HG02571 (cell line): ENCODE measurements at regions not wholly inside any gene's neighbourhood (a gene's known extent, or its start where the extent isn't known, plus 50 kb on each side); places are given as distances from the start of the nearest gene placed in this dataset.
"Not testable (repeated sequence)": the region's sequence is repeated elsewhere in the genome, so short reads cannot be mapped to it uniquely, and the experiment has no call there.

Experiments
- ATAC-seq: cut with Tn5 transposase; IDR thresholded peaks from one replicate; pipeline ENCODE4 v1.9.1; 2021; ENCODE audit warnings: mild to moderate bottlenecking, moderate library complexity; ENCODE audit not compliant: unreplicated experiment

DNA sequence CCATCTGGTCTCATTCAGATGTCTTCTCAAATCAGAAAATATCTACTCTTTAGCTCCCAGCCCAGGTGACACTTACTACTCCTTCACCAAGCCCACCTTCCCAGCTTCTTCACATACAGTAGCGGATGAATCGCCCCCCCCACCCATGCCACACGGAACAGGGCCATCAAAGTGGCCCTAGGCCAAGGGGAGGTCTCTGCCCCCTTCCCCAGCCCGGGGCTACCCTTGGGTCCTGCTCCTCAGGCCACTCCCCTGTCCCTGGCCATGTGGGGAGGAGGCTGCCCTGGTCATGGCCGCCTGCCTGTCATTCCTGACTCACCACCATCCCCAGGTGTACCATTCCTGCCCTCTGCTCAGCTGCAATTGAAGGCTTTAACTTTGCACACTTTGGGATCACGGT, 142.8 kb downstream of the NECTIN1 start:
- ATAC-seq, result no peak

DNA sequence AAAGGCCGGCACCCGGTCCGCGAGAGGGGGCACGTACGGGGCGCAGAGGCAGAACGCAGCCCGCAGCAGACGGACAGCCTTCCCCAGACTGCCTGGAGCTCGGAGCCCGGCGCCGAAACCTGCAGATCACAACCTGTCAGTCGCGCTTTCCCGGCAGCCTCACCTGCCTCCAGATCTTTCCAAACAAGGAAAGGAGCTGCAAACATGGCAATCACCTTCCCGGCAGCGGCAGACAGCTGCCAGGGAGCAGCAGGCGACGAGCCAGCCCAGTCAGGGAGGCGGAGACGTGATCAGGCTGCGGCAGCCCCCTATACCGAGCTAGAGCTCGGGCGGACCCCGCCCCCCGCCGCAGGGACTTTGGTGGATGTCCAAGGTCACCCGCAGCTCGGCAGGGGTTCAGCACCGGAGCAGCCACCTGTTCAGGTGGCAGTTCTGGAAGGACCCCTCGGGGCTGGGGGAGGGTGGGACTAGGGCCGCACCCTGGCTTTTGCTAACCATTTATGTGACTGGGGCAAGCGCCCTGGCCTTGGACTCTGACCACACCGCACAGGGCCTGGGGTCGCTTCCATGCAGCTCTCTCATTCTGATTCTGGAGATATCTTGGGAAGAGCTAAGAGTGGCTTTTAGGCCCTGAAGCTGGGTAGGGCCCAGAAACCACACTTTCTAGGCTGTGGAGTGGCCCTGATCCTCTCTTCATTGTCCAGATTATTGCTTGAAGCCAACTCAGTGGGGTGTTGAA, 143.8 kb downstream of the NECTIN1 start:
- ATAC-seq, result no peak

DNA sequence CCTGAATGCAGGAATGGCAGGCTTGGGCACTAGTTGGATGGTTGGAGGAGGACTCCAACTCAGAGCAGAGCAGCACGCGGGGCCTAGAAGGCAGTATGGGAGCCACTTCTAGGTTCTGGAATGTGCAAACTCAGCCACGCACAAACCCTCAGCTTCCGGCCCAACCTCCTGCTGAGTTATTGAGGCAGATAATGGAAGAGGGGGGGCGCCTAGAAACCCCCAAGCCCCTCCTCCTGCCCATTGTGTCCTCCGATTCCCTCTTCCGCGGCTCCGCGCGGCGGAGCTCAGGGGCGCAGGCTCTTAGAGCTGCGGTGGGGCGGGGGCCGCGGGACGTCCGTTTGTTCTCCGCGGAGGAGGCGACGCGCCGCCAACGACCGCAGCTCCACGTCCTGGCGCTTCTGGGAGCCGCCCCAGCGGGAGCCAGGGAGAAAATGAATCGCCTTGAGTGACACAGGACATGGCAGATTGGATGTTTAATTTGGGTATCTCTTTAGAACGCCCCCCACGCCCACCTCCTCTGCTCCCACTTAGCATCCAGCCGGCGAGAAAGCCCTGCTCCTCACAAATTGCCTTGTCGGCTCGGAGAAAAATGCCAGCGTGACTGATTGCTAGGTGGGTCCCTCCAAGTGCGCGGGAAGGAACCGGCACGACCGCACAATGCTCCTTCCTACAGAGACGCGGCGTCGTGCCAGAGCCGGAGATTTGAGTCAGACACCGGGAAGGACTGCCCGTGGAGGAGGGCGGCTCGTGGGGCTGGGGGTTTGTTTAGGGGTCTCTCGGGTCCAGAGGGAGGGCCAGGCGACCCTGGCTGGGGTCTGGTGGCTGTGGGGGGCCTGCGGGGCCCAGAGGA, 144.6 kb downstream of the NECTIN1 start:
- no peak for ATAC-seq

DNA sequence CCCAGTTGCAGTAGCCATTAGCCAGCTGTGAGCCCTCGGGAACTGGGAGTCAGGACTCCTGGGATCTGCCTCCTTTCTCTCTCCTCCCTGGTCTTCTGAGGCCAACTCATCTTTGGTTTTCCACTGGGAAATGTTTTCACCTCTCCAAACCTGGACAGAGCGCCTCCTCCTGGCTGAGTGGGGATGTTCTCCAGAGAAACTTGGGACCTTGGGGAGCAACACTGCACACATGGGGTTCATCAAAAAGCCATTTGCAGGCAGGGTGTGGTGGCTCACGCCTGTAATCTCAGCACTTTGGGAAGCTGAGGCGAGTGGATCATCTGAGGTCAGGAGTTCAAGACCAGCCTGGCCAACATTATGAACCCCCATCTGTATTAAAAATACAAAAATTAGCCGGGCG, 145.4 kb downstream of the NECTIN1 start:
- no peak for ATAC-seq

GRCh38 chr11:119581396-119581795, 147.6 kb downstream of the NECTIN1 start:
- ATAC-seq, result not testable (repeated sequence)

DNA sequence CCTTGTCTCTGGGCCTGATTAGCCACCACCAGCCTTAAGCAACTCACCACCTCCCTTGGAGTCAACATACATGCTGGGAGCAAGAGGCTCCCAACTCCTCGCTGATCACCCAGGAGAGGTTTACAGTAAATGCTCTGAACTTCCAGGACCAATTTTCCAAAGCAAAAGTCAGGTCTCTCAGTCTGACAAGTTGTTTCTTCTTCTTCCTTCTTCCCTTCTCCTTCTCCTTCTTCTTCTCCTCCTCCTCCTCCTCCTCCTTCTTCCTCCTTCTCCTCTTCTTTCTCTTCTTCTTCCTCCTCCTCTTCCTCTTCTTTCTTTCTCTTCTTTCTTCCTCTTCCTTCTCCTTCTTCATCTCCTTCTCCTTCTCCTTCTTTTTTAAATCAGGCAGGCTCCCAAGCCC, 148.2 kb downstream of the NECTIN1 start:
- no peak for ATAC-seq

DNA sequence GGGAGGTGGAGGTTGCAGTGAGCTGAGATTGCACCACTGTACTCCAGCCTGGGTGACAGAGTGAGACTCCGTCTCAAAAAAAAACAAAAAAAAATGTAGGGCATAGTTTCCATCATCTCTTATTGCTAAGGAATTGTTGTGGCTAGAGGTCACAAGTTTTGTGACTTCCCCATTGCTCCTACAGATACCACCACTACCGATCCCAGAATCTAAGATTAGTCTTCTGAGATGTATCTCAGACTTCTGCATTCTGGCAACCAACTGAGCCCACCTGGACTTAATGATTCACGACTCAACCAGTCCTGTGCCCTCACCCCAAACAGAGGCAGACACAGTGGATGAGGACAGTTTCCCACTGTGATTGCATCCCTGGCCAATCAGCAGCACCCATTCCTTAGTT, 148.9 kb downstream of the NECTIN1 start:
- no peak for ATAC-seq

DNA sequence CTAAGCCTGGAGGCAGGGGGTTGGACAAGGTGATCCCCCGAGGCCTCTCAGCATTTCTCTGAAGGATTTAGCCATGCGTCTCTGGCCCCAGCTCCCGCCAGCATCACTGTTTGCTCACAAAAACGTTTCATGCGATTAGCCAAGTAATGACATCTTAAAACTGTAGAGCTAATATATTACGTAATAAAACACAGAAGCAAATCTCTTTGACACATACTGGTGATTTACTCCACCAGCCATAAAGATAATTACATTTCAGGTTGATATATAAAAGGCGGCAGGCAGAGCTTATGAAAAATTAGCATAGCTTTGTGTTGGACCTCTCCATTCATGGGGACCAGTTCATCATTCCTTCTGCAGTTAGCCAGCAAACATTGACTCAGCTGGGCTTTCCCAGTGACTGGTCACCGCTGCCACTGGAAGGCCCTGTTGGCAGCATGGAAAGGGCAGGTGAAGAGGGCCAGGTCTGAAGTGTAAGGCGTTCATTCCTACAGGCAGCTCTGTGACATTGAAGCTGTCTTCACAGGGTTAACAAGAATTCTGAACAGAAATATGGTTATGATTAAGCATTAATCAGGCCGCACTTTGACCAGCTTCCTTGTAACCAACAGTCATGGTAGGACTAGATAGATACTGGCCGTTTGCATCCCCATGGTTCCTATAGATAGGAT, 150.3 kb downstream of the NECTIN1 start:
- ATAC-seq, result no peak

DNA sequence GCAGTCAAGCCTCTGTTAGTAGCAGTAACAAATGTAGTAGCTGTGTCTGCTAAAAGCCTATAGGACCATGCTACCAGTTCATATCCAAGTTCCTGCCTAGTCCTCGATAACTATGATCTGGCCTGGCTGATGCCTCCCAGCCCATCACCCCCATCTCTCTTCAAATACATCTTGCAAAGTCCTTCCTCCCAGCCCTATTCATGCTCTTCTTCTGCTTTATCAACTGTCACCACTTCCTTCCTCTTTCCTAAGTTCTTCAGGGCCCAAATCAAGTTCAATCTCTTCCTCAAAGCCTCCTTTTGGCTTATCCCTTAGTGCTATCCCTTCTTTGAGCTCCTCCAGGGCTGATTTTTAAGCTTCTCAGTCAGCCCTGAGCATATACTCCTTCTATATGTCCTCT, 150.9 kb upstream of the THY1 start:
- ATAC-seq, result no peak

DNA sequence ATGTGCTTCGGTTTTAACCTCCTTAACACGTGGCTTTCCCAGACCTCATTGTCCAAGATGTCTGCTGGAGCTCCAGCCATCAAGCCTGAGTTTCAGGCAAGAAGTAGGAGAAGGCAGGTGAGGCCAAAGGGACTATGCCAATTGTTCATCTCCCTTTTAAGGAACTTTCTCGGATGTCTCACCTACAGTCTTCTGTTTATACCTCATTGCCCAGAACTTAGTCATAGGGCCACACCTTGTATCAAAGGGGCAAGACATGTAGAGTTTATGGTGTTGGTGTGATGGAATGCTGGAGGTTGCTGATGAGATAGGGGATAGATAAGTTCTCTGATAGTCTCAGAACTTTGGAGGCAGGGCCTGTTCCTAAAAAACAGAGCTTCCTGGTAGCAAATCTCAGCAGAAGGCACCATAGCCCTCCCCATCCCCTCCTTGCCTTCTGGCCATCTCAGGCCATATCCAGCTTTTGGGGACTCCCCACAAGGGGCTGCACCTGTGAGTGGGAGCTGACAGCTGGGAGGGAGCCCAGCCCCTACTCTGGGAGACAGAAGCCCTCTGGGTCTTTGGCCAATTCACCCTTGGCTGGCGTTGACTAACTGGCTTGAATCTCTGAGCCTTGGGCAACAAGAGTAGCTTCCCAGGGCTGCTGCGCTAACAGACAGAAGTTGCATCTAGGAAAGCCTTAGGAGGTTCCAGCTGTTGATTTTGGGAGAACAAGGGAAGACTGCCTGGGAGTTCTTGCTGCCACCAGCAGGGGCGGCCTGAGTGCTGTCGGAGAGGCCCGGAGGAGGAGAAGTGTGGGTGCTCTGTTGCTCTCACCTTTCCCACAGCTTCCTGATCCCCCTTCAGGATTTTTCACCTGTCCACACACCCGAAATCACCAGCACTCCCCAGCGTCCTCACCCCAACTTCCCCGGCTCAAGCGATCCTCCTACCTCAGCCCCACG, 149.8 kb upstream of the THY1 start:
- ATAC-seq, result no peak

DNA sequence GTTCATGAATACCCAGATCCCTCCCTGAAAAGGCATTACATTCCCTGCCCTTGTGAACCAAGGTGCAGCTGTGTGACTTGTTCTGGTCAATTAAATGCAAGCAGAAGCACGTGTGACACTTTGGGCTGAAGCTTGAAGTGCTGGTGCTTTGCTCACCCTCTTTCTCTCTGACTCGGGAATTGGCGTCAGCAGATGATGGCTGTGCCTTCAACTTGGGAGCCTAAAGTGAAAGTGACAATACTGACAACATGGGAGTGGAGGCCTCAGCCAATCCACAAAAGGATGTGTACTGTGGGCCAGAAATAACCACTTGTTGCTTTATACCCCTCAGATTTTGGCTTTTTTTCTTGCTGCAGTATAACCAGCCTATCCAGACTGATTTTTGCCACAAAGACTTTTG, 148.3 kb upstream of the THY1 start:
- no peak for ATAC-seq

GRCh38 chr11:119567688-119568582, 145.0 kb upstream of the THY1 start:
- no peak for ATAC-seq

DNA sequence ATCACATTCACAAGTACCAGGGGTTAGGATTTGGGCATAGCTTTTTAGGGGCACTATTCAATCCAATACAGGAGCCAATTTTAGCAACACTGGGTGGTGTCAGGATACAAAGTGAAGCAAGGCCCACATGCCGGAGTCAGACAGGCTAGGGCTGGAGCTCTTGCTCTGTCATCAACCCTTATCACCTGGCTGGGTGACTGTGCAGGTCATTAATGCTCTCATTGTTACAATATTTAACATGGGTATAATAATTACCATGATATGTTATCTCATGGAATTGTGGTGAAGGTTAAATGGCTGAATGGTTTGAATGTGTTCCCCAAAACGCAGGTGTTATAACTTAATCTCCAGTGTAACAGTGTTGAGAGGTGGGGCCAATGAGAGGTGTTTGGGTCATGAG, 143.3 kb upstream of the THY1 start:
- ATAC-seq, result no peak

DNA sequence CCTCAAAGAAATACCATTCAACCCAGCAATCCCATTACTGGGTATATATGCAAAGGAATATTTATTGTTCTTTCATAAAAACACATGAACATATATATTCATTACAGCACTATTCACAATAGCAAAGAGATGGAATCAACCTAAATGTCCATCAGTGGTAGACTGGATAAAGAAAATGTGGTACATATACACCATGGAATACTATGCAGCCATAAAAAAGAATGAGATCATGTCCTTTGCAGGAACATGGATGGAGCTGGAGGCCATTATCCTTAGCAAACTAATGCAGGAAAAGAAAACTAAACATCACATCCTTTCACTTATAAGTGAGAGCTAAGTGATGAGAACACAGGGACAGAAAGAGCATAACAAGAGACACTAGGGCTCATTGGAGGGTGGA, 142.7 kb upstream of the THY1 start:
- not testable (repeated sequence) for ATAC-seq

- no peak for ATAC-seq
Observed at GRCh38 chr11:119560961-119561360, 138.0 kb upstream of the THY1 start.

DNA sequence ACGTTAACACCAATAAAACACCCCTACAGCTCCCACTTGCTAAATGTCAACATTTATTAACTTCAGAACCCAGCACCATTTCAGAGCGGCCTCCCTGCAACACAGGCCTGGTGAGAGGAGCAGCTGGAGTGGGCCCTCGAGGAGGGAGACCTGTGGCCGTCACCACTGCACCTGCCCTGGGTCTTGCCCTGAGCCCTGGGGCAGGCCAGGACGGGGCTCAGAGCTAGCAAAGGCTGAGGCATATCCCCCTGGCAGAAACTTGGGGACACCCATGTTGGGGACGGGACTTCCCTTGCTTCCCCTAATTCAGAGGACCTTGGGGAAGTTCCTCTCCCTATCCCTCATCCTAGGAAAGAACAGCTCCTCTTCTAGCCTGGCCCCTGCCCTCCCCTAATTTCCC, 137.3 kb upstream of the THY1 start:
- ATAC-seq, result no peak

GRCh38 chr11:119552106-119552485, 129.1 kb upstream of the THY1 start:
- no peak for ATAC-seq

- no peak for ATAC-seq
Observed at GRCh38 chr11:119551420-119552105, 128.6 kb upstream of the THY1 start.
